HCT116 (cell line): ENCODE measurements at regions not wholly inside any gene's neighbourhood (a gene's known extent, or its start where the extent isn't known, plus 50 kb on each side); places are given as distances from the start of the nearest gene placed in this dataset.

Experiments used
- EZH2 ChIP-seq: fragments of 200-600 bp; sonication (generic); IDR thresholded peaks from 2 replicates; pipeline ENCODE4 v1.6.1; 2017; ENCODE audit warnings: antibody characterized with exemption, mixed run types
- JUND ChIP-seq: IDR thresholded peaks from 2 replicates; pipeline ENCODE4 v1.6.1; 2012
- MAX ChIP-seq: IDR thresholded peaks from 2 replicates; pipeline ENCODE4 v1.6.1; 2012
- POLR2A ChIP-seq: IDR thresholded peaks from 2 replicates; pipeline ENCODE4 v1.7.0; 2011; ENCODE audit warnings: borderline replicate concordance; ENCODE audit not compliant: insufficient read depth, insufficient read length; ENCODE audit errors: extremely low read depth
- SIN3A ChIP-seq: IDR thresholded peaks from 2 replicates; pipeline ENCODE4 v1.6.1; 2012; ENCODE audit warnings: low read depth
- SP1 ChIP-seq: IDR thresholded peaks from 2 replicates; pipeline ENCODE4 v1.6.1; 2012; ENCODE audit warnings: low read depth
- SRF ChIP-seq: IDR thresholded peaks from 2 replicates; pipeline ENCODE4 v1.6.1; 2012; ENCODE audit warnings: low read depth
- ZFX ChIP-seq: fragments of 450-650 bp; IDR thresholded peaks from 2 replicates; pipeline ENCODE4 v1.6.1; 2017
- TF ChIP-seq, protein P1 (sequence below), 3 experiments: fragments of 200-600 bp in 1 of 3; sonication (generic) in 1 of 3; IDR thresholded peaks in 2 of 3; conservative IDR thresholded peaks in 1 of 3; 2 replicates each; pipeline ENCODE4 v1.5.1; 2012 to 2017; ENCODE audit warnings: low read depth in 2 of 3, low read length in 2 of 3, antibody characterized with exemption in 1 of 3, borderline replicate concordance in 1 of 3, control low read depth in 1 of 3, mild to moderate bottlenecking in 1 of 3, mixed read lengths in 1 of 3, mixed run types in 1 of 3, moderate library complexity in 1 of 3; ENCODE audit not compliant: insufficient read depth in 1 of 3
- TF ChIP-seq, protein P2 (sequence below): IDR thresholded peaks from 2 replicates; pipeline ENCODE4 v1.6.1; 2012
- TF ChIP-seq, protein P3 (sequence below): IDR thresholded peaks from 2 replicates; pipeline ENCODE4 v1.6.1; 2012; ENCODE audit warnings: low read depth

GRCh38 chr10:81009296-81009695 lies 471.6 kb downstream of the SH2D4B start:
- TF ChIP-seq MAX, result no peak
- no peak for TF ChIP-seq SRF
- TF ChIP-seq ZFX, result no peak
- TF ChIP-seq, protein P1, sequence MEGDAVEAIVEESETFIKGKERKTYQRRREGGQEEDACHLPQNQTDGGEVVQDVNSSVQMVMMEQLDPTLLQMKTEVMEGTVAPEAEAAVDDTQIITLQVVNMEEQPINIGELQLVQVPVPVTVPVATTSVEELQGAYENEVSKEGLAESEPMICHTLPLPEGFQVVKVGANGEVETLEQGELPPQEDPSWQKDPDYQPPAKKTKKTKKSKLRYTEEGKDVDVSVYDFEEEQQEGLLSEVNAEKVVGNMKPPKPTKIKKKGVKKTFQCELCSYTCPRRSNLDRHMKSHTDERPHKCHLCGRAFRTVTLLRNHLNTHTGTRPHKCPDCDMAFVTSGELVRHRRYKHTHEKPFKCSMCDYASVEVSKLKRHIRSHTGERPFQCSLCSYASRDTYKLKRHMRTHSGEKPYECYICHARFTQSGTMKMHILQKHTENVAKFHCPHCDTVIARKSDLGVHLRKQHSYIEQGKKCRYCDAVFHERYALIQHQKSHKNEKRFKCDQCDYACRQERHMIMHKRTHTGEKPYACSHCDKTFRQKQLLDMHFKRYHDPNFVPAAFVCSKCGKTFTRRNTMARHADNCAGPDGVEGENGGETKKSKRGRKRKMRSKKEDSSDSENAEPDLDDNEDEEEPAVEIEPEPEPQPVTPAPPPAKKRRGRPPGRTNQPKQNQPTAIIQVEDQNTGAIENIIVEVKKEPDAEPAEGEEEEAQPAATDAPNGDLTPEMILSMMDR (IDR thresholded peaks at IDR 0.05 in 2 of 3, conservative IDR thresholded peaks at IDR 0.05 in 1 of 3; ENCODE audit: borderline replicate concordance in 1 of 3, insufficient read depth in 1 of 3, low read depth in 2 of 3, low read length in 2 of 3), result no peak
- no peak for TF ChIP-seq EZH2
- no peak for TF ChIP-seq POLR2A
- TF ChIP-seq JUND, result no peak
- TF ChIP-seq, protein P2, sequence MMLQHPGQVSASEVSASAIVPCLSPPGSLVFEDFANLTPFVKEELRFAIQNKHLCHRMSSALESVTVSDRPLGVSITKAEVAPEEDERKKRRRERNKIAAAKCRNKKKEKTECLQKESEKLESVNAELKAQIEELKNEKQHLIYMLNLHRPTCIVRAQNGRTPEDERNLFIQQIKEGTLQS, result no peak
- TF ChIP-seq SIN3A, result no peak
- TF ChIP-seq, protein P3, sequence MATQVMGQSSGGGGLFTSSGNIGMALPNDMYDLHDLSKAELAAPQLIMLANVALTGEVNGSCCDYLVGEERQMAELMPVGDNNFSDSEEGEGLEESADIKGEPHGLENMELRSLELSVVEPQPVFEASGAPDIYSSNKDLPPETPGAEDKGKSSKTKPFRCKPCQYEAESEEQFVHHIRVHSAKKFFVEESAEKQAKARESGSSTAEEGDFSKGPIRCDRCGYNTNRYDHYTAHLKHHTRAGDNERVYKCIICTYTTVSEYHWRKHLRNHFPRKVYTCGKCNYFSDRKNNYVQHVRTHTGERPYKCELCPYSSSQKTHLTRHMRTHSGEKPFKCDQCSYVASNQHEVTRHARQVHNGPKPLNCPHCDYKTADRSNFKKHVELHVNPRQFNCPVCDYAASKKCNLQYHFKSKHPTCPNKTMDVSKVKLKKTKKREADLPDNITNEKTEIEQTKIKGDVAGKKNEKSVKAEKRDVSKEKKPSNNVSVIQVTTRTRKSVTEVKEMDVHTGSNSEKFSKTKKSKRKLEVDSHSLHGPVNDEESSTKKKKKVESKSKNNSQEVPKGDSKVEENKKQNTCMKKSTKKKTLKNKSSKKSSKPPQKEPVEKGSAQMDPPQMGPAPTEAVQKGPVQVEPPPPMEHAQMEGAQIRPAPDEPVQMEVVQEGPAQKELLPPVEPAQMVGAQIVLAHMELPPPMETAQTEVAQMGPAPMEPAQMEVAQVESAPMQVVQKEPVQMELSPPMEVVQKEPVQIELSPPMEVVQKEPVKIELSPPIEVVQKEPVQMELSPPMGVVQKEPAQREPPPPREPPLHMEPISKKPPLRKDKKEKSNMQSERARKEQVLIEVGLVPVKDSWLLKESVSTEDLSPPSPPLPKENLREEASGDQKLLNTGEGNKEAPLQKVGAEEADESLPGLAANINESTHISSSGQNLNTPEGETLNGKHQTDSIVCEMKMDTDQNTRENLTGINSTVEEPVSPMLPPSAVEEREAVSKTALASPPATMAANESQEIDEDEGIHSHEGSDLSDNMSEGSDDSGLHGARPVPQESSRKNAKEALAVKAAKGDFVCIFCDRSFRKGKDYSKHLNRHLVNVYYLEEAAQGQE, result no peak
- no peak for TF ChIP-seq SP1
